ENCODE measurements at regions not wholly inside any gene's neighbourhood (a gene's known extent, or its start where the extent isn't known, plus 50 kb on each side); places are given as distances from the start of the nearest gene placed in this dataset.
"Not testable (repeated sequence)": the region's sequence is repeated elsewhere in the genome, so short reads cannot be mapped to it uniquely, and the experiment has no call there.

- Mint-ChIP-seq H3K4me1 (no peaks in the 10 kb centered on the region), H3K4me3 (no peak overlapping the region), H3K27me3 (ENCODE audit: insufficient read depth) (no peaks in the 10 kb centered on the region), H3K36me3 (ENCODE audit: low read depth) (peaks cover 17% of the 10 kb centered on the region), H3K27ac (no peak overlapping the region), H3K9me3 (peaks cover 39% of the 10 kb centered on the region)
- Histone ChIP-seq H3K27me3 (ENCODE audit: control insufficient read depth, insufficient read depth, low read length, poor library complexity, severe bottlenecking) (no peaks in the 10 kb centered on the region), H3K9me3 (ENCODE audit: control insufficient read depth, low read length) (peaks cover 15% of the 10 kb centered on the region), H3K4me3 (ENCODE audit: low read length) (no peak overlapping the region), H3K9ac (ENCODE audit: extremely low read depth, low read length, poor library complexity, severe bottlenecking) (no peak overlapping the region), H3K27ac (ENCODE audit: low read depth, low read length) (no peak overlapping the region), H3K4me1 (ENCODE audit: control insufficient read depth, insufficient read depth, low read length) (no peaks in the 10 kb centered on the region), H3K36me3 (ENCODE audit: control insufficient read depth, insufficient read depth, low read length) (no peaks in the 10 kb centered on the region)
- no peak for DNase-seq
- WGBS, 2 experiments (ENCODE audit: insufficient coverage in 1 of 2, insufficient read length in 1 of 2) = 82 to 94% methylated on average over 1 to 2 of the region's 2 CpGs
- no peak for TF ChIP-seq CTCF (conservative IDR thresholded peaks at IDR 0.05)
These were observed 133.1 kb downstream of the ADCYAP1 start for GRCh38 chr18:1037776-1038175.

GRCh38 chr18:1039421-1039820 is 134.8 kb downstream of the ADCYAP1 start:
- no peak overlapping the region for H3K27ac Mint-ChIP-seq
- H3K4me1 Mint-ChIP-seq = no peaks in the 10 kb centered on the region
- no peaks in the 10 kb centered on the region for H3K27me3 Mint-ChIP-seq (ENCODE audit: insufficient read depth)
- Histone ChIP-seq H3K4me3 (ENCODE audit: low read length) (no peak overlapping the region), H3K9me3 (ENCODE audit: control insufficient read depth, low read length) (peaks cover 22% of the 10 kb centered on the region), H3K36me3 (ENCODE audit: control insufficient read depth, insufficient read depth, low read length) (no peaks in the 10 kb centered on the region), H3K27ac (ENCODE audit: low read depth, low read length) (no peak overlapping the region), H3K9ac (ENCODE audit: extremely low read depth, low read length, poor library complexity, severe bottlenecking) (no peak overlapping the region), H3K27me3 (ENCODE audit: control insufficient read depth, insufficient read depth, low read length, poor library complexity, severe bottlenecking) (no peaks in the 10 kb centered on the region), H3K4me1 (ENCODE audit: control insufficient read depth, insufficient read depth, low read length) (no peaks in the 10 kb centered on the region)
- peaks cover 18% of the 10 kb centered on the region for H3K36me3 Mint-ChIP-seq (ENCODE audit: low read depth)
- 91 to 92% methylated on average over 3 to 7 of the region's 7 CpGs for WGBS, 2 experiments (ENCODE audit: insufficient coverage in 1 of 2, insufficient read length in 1 of 2)
- TF ChIP-seq CTCF (conservative IDR thresholded peaks at IDR 0.05) = no peak
- peaks cover 50% of the 10 kb centered on the region for H3K9me3 Mint-ChIP-seq
- DNase-seq = no peak
- H3K4me3 Mint-ChIP-seq = no peak overlapping the region

GRCh38 chr18:1043039-1043438 is 138.4 kb downstream of the ADCYAP1 start:
- not testable (repeated sequence) for H3K36me3 ChIP-seq (ENCODE audit: control insufficient read depth, insufficient read depth, low read length); H3K4me1 Mint-ChIP-seq; H3K4me1 ChIP-seq (ENCODE audit: control insufficient read depth, insufficient read depth, low read length); DNase-seq; H3K27me3 ChIP-seq (ENCODE audit: control insufficient read depth, insufficient read depth, low read length, poor library complexity, severe bottlenecking); H3K27ac ChIP-seq (ENCODE audit: low read depth, low read length); H3K4me3 Mint-ChIP-seq; H3K9ac ChIP-seq (ENCODE audit: extremely low read depth, low read length, poor library complexity, severe bottlenecking); H3K27ac Mint-ChIP-seq; H3K27me3 Mint-ChIP-seq (ENCODE audit: insufficient read depth); H3K4me3 ChIP-seq (ENCODE audit: low read length)
- H3K36me3 Mint-ChIP-seq (ENCODE audit: low read depth) = peaks cover 20% of the 10 kb centered on the region
- peaks cover 22% of the 10 kb centered on the region for H3K9me3 ChIP-seq (ENCODE audit: control insufficient read depth, low read length)
- WGBS, 2 experiments (ENCODE audit: insufficient coverage in 1 of 2, insufficient read length in 1 of 2) = 80% methylated on average over 1 of the region's 2 CpGs; no CpG with 5 or more reads in 1 of the 2 experiments
- peaks cover 53% of the 10 kb centered on the region for H3K9me3 Mint-ChIP-seq

GRCh38 chr18:1045658-1046057 is 141.0 kb downstream of the ADCYAP1 start:
- Histone ChIP-seq H3K27ac (ENCODE audit: low read depth, low read length) (peak overlapping the region; percentile 30), H3K36me3 (ENCODE audit: control insufficient read depth, insufficient read depth, low read length) (no peaks in the 10 kb centered on the region), H3K4me3 (ENCODE audit: low read length) (no peak overlapping the region), H3K4me1 (ENCODE audit: control insufficient read depth, insufficient read depth, low read length) (no peaks in the 10 kb centered on the region), H3K9ac (ENCODE audit: extremely low read depth, low read length, poor library complexity, severe bottlenecking) (no peak overlapping the region), H3K27me3 (ENCODE audit: control insufficient read depth, insufficient read depth, low read length, poor library complexity, severe bottlenecking) (no peaks in the 10 kb centered on the region), H3K9me3 (ENCODE audit: control insufficient read depth, low read length) (peaks cover 22% of the 10 kb centered on the region)
- Mint-ChIP-seq H3K4me1 (peaks cover 4% of the 10 kb centered on the region), H3K27ac (peak overlapping the region; percentile 57), H3K9me3 (peaks cover 36% of the 10 kb centered on the region), H3K4me3 (no peak overlapping the region), H3K27me3 (ENCODE audit: insufficient read depth) (no peaks in the 10 kb centered on the region), H3K36me3 (ENCODE audit: low read depth) (peaks cover 2% of the 10 kb centered on the region)
- 43 to 55% methylated on average over 3 to 4 of the region's 4 CpGs for WGBS, 2 experiments (ENCODE audit: insufficient coverage in 1 of 2, insufficient read length in 1 of 2)
- TF ChIP-seq CTCF (conservative IDR thresholded peaks at IDR 0.05) = no peak
- DNase-seq = no peak
